ENCODE measurements at regions not wholly inside any gene's neighbourhood (a gene's known extent, or its start where the extent isn't known, plus 50 kb on each side); places are given as distances from the start of the nearest gene placed in this dataset.

DNA sequence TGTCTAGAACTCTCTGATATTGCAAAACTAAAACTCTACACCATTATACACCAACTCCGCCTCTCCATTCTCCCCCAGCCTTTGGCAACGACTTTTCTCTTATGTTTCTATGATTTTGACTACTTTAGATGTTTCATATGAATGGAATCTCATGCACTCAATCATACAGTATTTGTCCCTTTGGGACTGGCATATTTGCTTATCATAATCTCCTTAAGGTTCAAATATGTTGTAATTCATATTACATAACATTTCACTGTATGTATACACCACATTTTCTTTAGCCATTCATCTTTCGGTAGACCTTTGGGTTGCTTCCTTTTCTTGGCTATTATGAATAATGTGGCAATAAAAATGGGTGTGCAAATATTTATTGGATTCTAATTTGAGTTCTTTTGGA lies 164.4 kb downstream of the ARL4A start:
- Histone ChIP-seq H3K79me2 (ENCODE audit: insufficient read depth, low read depth) (no peaks in the 10 kb centered on the region), H4K20me1 (ENCODE audit: insufficient read depth) (no peaks in the 10 kb centered on the region), H3K9ac (no peak overlapping the region), H3K36me3 (ENCODE audit: insufficient read depth) (no peaks in the 10 kb centered on the region), H3K4me1 (ENCODE audit: low read depth, poor library complexity, severe bottlenecking) (no peaks in the 10 kb centered on the region), H3K4me2 (no peak overlapping the region), H2AFZ (ENCODE audit: low read depth) (no peak overlapping the region), H3K4me3 (IDR thresholded peaks at IDR 0.05; ENCODE audit: insufficient read depth, low read depth, low read length) (no peak overlapping the region), H3K27ac (no peak overlapping the region), H3K27me3 (ENCODE audit: insufficient read depth, low read depth) (no peaks in the 10 kb centered on the region)
- TF ChIP-seq CTCF (conservative IDR thresholded peaks at IDR 0.05; ENCODE audit: low read depth, low read length) = no peak

GRCh38 chr7:12855036-12855435 lies 167.6 kb downstream of the ARL4A start:
- Histone ChIP-seq H3K9ac (no peak overlapping the region), H3K4me3 (IDR thresholded peaks at IDR 0.05; ENCODE audit: insufficient read depth, low read depth, low read length) (no peak overlapping the region), H4K20me1 (ENCODE audit: insufficient read depth) (no peaks in the 10 kb centered on the region), H3K4me1 (ENCODE audit: low read depth, poor library complexity, severe bottlenecking) (no peaks in the 10 kb centered on the region), H2AFZ (ENCODE audit: low read depth) (no peak overlapping the region), H3K4me2 (no peak overlapping the region), H3K79me2 (ENCODE audit: insufficient read depth, low read depth) (no peaks in the 10 kb centered on the region), H3K27ac (no peak overlapping the region), H3K36me3 (ENCODE audit: insufficient read depth) (no peaks in the 10 kb centered on the region), H3K27me3 (ENCODE audit: insufficient read depth, low read depth) (no peaks in the 10 kb centered on the region)
- no peak for TF ChIP-seq CTCF (conservative IDR thresholded peaks at IDR 0.05; ENCODE audit: low read depth, low read length)

DNA sequence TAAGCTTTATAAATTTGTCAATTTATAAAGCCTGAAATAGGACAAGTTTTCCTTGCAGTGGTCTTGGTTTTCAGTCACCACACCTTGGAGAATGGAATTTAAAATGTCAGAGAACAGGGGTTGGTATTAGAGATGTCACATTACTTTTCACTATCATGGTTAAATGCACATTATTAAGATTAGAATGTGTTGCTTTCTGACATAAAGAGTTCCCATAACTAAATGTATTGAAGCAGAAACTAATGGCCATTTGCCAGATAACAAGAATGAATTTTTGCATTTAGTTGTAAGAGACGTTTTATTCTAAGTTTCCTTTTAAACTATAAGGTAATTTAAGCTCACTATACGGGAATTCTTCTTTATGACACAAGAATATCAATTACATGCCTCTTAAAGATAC lies 172.3 kb downstream of the ARL4A start:
- no peaks in the 10 kb centered on the region for H3K27me3 ChIP-seq (ENCODE audit: insufficient read depth, low read depth)
- no peak overlapping the region for H2AFZ ChIP-seq (ENCODE audit: low read depth)
- no peak overlapping the region for H3K27ac ChIP-seq
- TF ChIP-seq CTCF (conservative IDR thresholded peaks at IDR 0.05; ENCODE audit: low read depth, low read length) = no peak
- H3K4me3 ChIP-seq (IDR thresholded peaks at IDR 0.05; ENCODE audit: insufficient read depth, low read depth, low read length) = no peak overlapping the region
- H3K36me3 ChIP-seq (ENCODE audit: insufficient read depth) = no peaks in the 10 kb centered on the region
- no peaks in the 10 kb centered on the region for H3K4me1 ChIP-seq (ENCODE audit: low read depth, poor library complexity, severe bottlenecking)
- no peak overlapping the region for H3K9ac ChIP-seq
- H3K79me2 ChIP-seq (ENCODE audit: insufficient read depth, low read depth) = no peaks in the 10 kb centered on the region
- no peaks in the 10 kb centered on the region for H4K20me1 ChIP-seq (ENCODE audit: insufficient read depth)
- H3K4me2 ChIP-seq = no peak overlapping the region

DNA sequence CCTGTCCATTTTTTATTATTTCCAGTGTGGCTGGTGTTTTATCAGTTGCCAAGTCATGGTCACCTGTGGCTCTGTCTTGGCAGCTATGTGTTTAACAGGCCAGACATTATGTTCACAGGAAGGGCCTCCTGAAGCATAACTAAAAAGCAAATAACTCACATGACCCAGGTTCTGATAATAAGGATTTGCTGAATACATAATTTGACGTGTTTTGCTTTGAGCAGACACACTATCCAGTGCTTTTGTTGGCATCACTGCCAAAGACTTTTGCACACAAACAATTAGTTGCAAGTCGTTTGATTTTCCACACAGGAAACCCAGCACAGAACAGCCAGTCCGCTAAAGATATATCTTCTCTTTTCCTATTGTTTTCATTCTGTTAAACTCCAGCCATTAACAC lies 173.6 kb downstream of the ARL4A start:
- no peak overlapping the region for H3K9ac ChIP-seq
- H4K20me1 ChIP-seq (ENCODE audit: insufficient read depth) = no peaks in the 10 kb centered on the region
- no peaks in the 10 kb centered on the region for H3K36me3 ChIP-seq (ENCODE audit: insufficient read depth)
- TF ChIP-seq CTCF (conservative IDR thresholded peaks at IDR 0.05; ENCODE audit: low read depth, low read length) = no peak
- no peak overlapping the region for H3K27ac ChIP-seq
- no peaks in the 10 kb centered on the region for H3K79me2 ChIP-seq (ENCODE audit: insufficient read depth, low read depth)
- no peak overlapping the region for H2AFZ ChIP-seq (ENCODE audit: low read depth)
- no peaks in the 10 kb centered on the region for H3K27me3 ChIP-seq (ENCODE audit: insufficient read depth, low read depth)
- H3K4me2 ChIP-seq = no peak overlapping the region
- no peak overlapping the region for H3K4me3 ChIP-seq (IDR thresholded peaks at IDR 0.05; ENCODE audit: insufficient read depth, low read depth, low read length)
- no peaks in the 10 kb centered on the region for H3K4me1 ChIP-seq (ENCODE audit: low read depth, poor library complexity, severe bottlenecking)

- Histone ChIP-seq H3K9ac (no peak overlapping the region), H3K4me2 (no peak overlapping the region), H3K27me3 (ENCODE audit: insufficient read depth, low read depth) (no peaks in the 10 kb centered on the region), H3K36me3 (ENCODE audit: insufficient read depth) (no peaks in the 10 kb centered on the region), H4K20me1 (ENCODE audit: insufficient read depth) (no peaks in the 10 kb centered on the region), H3K27ac (no peak overlapping the region), H3K4me1 (ENCODE audit: low read depth, poor library complexity, severe bottlenecking) (no peaks in the 10 kb centered on the region), H3K4me3 (IDR thresholded peaks at IDR 0.05; ENCODE audit: insufficient read depth, low read depth, low read length) (no peak overlapping the region), H3K79me2 (ENCODE audit: insufficient read depth, low read depth) (no peaks in the 10 kb centered on the region), H2AFZ (ENCODE audit: low read depth) (no peak overlapping the region)
- no peak for TF ChIP-seq CTCF (conservative IDR thresholded peaks at IDR 0.05; ENCODE audit: low read depth, low read length)
These were observed 174.7 kb downstream of the ARL4A start for GRCh38 chr7:12862146-12862545.

Data from KMS-11 (cell line).